MCF 10A (cell line): ENCODE measurements at regions not wholly inside any gene's neighbourhood (a gene's known extent, or its start where the extent isn't known, plus 50 kb on each side); places are given as distances from the start of the nearest gene placed in this dataset.
"Not testable (repeated sequence)": the region's sequence is repeated elsewhere in the genome, so short reads cannot be mapped to it uniquely, and the experiment has no call there.

Source experiments
- BruUV-seq: library from RNA; stranded (reverse); fragments of 400-500 nt; replicated peaks from 2 replicates; lab custom pipeline; 2021; lab: Mats Ljungman, UMichigan
- CTCF ChIA-PET: fragments of 300-600 bp; sonication (Branson Sonifier 250); formaldehyde crosslinking; extraction: SDS; loops from one replicate; lab custom pipeline; 2021; ENCODE audit warnings: antibody characterized with exemption, inconsistent platforms; lab: Yijun Ruan, JAX
- POLR2A ChIA-PET: fragments of 300-600, 350-650 bp; sonication (Branson Sonifier 250); formaldehyde crosslinking; extraction: SDS; loops from one replicate; lab custom pipeline; 2020; ENCODE audit warnings: antibody characterized with exemption, inconsistent platforms; lab: Yijun Ruan, JAX
- DNase-seq: peaks from one replicate; pipeline ENCODE4 v3.0.0-alpha.2; 2018; ENCODE audit not compliant: unreplicated experiment
- H3K27ac Mint-ChIP-seq: one replicate; pipeline ENCODE4 v1.8.0; 2022; ENCODE audit warnings: mild to moderate bottlenecking, low read depth, mixed read lengths; ENCODE audit not compliant: unreplicated experiment
- H3K27me3 Mint-ChIP-seq: one replicate; pipeline ENCODE4 v1.8.0; 2022; ENCODE audit warnings: mixed read lengths; ENCODE audit not compliant: insufficient read depth, unreplicated experiment
- H3K36me3 Mint-ChIP-seq: one replicate; pipeline ENCODE4 v1.8.0; 2022; ENCODE audit warnings: mild to moderate bottlenecking, moderate library complexity, mixed read lengths; ENCODE audit not compliant: insufficient read depth, unreplicated experiment
- H3K4me1 Mint-ChIP-seq: one replicate; pipeline ENCODE4 v1.8.0; 2022; ENCODE audit warnings: mixed read lengths; ENCODE audit not compliant: insufficient read depth, unreplicated experiment
- H3K4me3 Mint-ChIP-seq: one replicate; pipeline ENCODE4 v1.8.0; 2022; ENCODE audit warnings: mild to moderate bottlenecking, moderate library complexity, mixed read lengths; ENCODE audit not compliant: unreplicated experiment
- H3K9me3 Mint-ChIP-seq: one replicate; pipeline ENCODE4 v1.8.0; 2022; ENCODE audit warnings: mixed read lengths; ENCODE audit not compliant: unreplicated experiment
- CTCF ChIP-seq: fragments of 200-600 bp; IDR thresholded peaks from one replicate; pipeline ENCODE4 v1.8.0; 2022; ENCODE audit warnings: antibody characterized with exemption, mild to moderate bottlenecking; ENCODE audit not compliant: unreplicated experiment
- intact Hi-C: fragments of 100-400 bp; cut with micrococcal nuclease; formaldehyde crosslinking; loops from 2 replicates; pipeline ENCODE4 v1.14.1; 2022

GRCh38 chr10:34957531-34957930 is 132.6 kb downstream of the CUL2 start:
- Mint-ChIP-seq H3K27ac (no peak overlapping the region), H3K4me1 (peaks cover 13% of the 10 kb centered on the region), H3K27me3 (no peaks in the 10 kb centered on the region), H3K9me3 (no peaks in the 10 kb centered on the region), H3K4me3 (no peak overlapping the region), H3K36me3 (no peaks in the 10 kb centered on the region)
- BruUV-seq: no TSS peak
- POLR2A ChIA-PET: no interaction called here
- no peak for DNase-seq
- intact Hi-C loops: loop anchor here (5.0 kb wide), 1 partner anchor 145 kb away; no protein-coding TSS in a partner anchor
- CTCF ChIA-PET: interaction anchor here (0.9 to 2.2 kb wide), 4 partner anchors 37 to 238 kb away, joined by 3 to 6 read pairs (median 4); no protein-coding TSS in a partner anchor
- TF ChIP-seq CTCF: no peak

- no TSS peak for BruUV-seq
- DNase-seq: peak; percentile 33
- Mint-ChIP-seq H3K4me1 (peaks cover 13% of the 10 kb centered on the region), H3K27ac (no peak overlapping the region), H3K27me3 (no peaks in the 10 kb centered on the region), H3K4me3 (no peak overlapping the region), H3K36me3 (no peaks in the 10 kb centered on the region), H3K9me3 (no peaks in the 10 kb centered on the region)
- intact Hi-C loops: loop anchor here (5.0 kb wide), 1 partner anchor 144 kb away; no protein-coding TSS in a partner anchor
- no peak for TF ChIP-seq CTCF
- ChIA-PET CTCF (interaction anchor here (0.6 to 2.2 kb wide), 3 partner anchors 27 to 239 kb away, joined by 3 to 6 read pairs (median 3); no protein-coding TSS in a partner anchor), POLR2A (interaction anchor here (0.9 kb wide), 1 partner anchor 12 kb away, joined by 3 read pairs; no protein-coding TSS in a partner anchor)
Measured at GRCh38 chr10:34956756-34957155, 133.4 kb downstream of the CUL2 start.

- TF ChIP-seq CTCF: no peak
- POLR2A ChIA-PET: interaction anchor here (0.9 to 1.2 kb wide), 3 partner anchors 16 to 186 kb away, joined by 3 to 4 read pairs (median 3); no protein-coding TSS in a partner anchor
- peak; percentile 72 for DNase-seq
- CTCF ChIA-PET: interaction anchor here (0.6 to 0.7 kb wide), 2 partner anchors 147 to 334 kb away, joined by 4 read pairs; no protein-coding TSS in a partner anchor
- H3K4me1 Mint-ChIP-seq: peaks cover 13% of the 10 kb centered on the region
- H3K9me3 Mint-ChIP-seq: no peaks in the 10 kb centered on the region
- no peaks in the 10 kb centered on the region for H3K27me3 Mint-ChIP-seq
- peak overlapping the region; percentile 73 for H3K27ac Mint-ChIP-seq
- BruUV-seq: no TSS peak
- no peaks in the 10 kb centered on the region for H3K36me3 Mint-ChIP-seq
- peak overlapping the region; percentile 7 for H3K4me3 Mint-ChIP-seq
- intact Hi-C loops: loop anchor here (5.0 kb wide), 1 partner anchor 143 kb away; no protein-coding TSS in a partner anchor
Measured at GRCh38 chr10:34955391-34955790, 134.8 kb downstream of the CUL2 start.

GRCh38 chr10:34954142-34954541 is 136.0 kb downstream of the CUL2 start:
- DNase-seq: peak; percentile 51
- TF ChIP-seq CTCF: no peak
- Mint-ChIP-seq H3K4me1 (peaks cover 13% of the 10 kb centered on the region), H3K27me3 (no peaks in the 10 kb centered on the region), H3K4me3 (no peak overlapping the region), H3K9me3 (no peaks in the 10 kb centered on the region), H3K27ac (no peak overlapping the region), H3K36me3 (no peaks in the 10 kb centered on the region)
- ChIA-PET CTCF (no interaction called here), POLR2A (no interaction called here)
- no TSS peak for BruUV-seq
- intact Hi-C loops: no loop called here

- intact Hi-C loops, H3K27me3 Mint-ChIP-seq, H3K9me3 Mint-ChIP-seq, DNase-seq, H3K4me3 Mint-ChIP-seq, H3K36me3 Mint-ChIP-seq, POLR2A ChIA-PET, H3K27ac Mint-ChIP-seq, BruUV-seq: not testable (repeated sequence)
- CTCF ChIA-PET: interaction anchor here (0.7 kb wide), 1 partner anchor 220 kb away, joined by 3 read pairs; no protein-coding TSS in a partner anchor
- H3K4me1 Mint-ChIP-seq: peaks cover 13% of the 10 kb centered on the region
Measured at GRCh38 chr10:34951263-34951887, 136.3 kb upstream of the PARD3 start.

GRCh38 chr10:34945951-34946522 is 130.9 kb upstream of the PARD3 start:
- H3K4me1 Mint-ChIP-seq: peaks cover 11% of the 10 kb centered on the region
- DNase-seq, H3K9me3 Mint-ChIP-seq, intact Hi-C loops, H3K27ac Mint-ChIP-seq, H3K27me3 Mint-ChIP-seq, H3K36me3 Mint-ChIP-seq, BruUV-seq, POLR2A ChIA-PET, H3K4me3 Mint-ChIP-seq: not testable (repeated sequence)
- CTCF ChIA-PET: interaction anchor here (0.7 to 1.6 kb wide), 2 partner anchors 8 to 282 kb away, joined by 3 read pairs; no protein-coding TSS in a partner anchor
